Astrocyte (in vitro differentiated cells and primary cell): ENCODE measurements at regions not wholly inside any gene's neighbourhood (a gene's known extent, or its start where the extent isn't known, plus 50 kb on each side); places are given as distances from the start of the nearest gene placed in this dataset.

Experiments used
- DNase-seq: peaks from one replicate; pipeline ENCODE4 v3.0.0-alpha.2; 2010; ENCODE audit warnings: low read depth
- FAIRE-seq: peaks from 2 replicates; lab custom pipeline; 2011; peaks lifted over from hg19 to GRCh38; lab: Jason Lieb, UNC
- H2AFZ ChIP-seq: 2 replicates; pipeline ENCODE4 v1.6.0; 2012; ENCODE audit warnings: low read depth, low read length, inconsistent platforms
- H3K27ac ChIP-seq: 2 replicates; pipeline ENCODE4 v1.5.1; 2011; ENCODE audit warnings: low read depth, low read length, inconsistent platforms
- H3K27me3 ChIP-seq: 2 replicates; pipeline ENCODE4 v1.6.0; 2011; ENCODE audit warnings: low read length, inconsistent platforms; ENCODE audit not compliant: insufficient read depth
- H3K36me3 ChIP-seq: 2 replicates; pipeline ENCODE4 v1.5.1; 2011; ENCODE audit warnings: low read length, inconsistent platforms; ENCODE audit not compliant: insufficient read depth
- H3K4me1 ChIP-seq: 2 replicates; pipeline ENCODE4 v1.5.1; 2011; ENCODE audit warnings: low read length, inconsistent platforms; ENCODE audit not compliant: insufficient read depth
- H3K4me2 ChIP-seq: 2 replicates; pipeline ENCODE4 v1.6.0; 2012; ENCODE audit warnings: low read length, inconsistent platforms
- H3K4me3 ChIP-seq: 2 replicates; pipeline ENCODE4 v1.5.1; 2011; ENCODE audit warnings: low read depth, mild to moderate bottlenecking, low read length, inconsistent platforms; ENCODE audit not compliant: insufficient read depth
- H3K79me2 ChIP-seq: 2 replicates; pipeline ENCODE4 v1.6.0; 2012; ENCODE audit warnings: mild to moderate bottlenecking, low read length, inconsistent platforms; ENCODE audit not compliant: insufficient read depth
- H3K9ac ChIP-seq: 2 replicates; pipeline ENCODE4 v1.6.0; 2012; ENCODE audit warnings: mild to moderate bottlenecking, low read length, inconsistent platforms
- H3K9me3 ChIP-seq: 2 replicates; pipeline ENCODE4 v1.5.1; 2012; ENCODE audit warnings: low read depth, mild to moderate bottlenecking, low read length, inconsistent platforms; ENCODE audit not compliant: insufficient read depth
- H4K20me1 ChIP-seq: 2 replicates; pipeline ENCODE4 v1.6.0; 2012; ENCODE audit warnings: low read length, inconsistent platforms; ENCODE audit not compliant: insufficient read depth
- H3K27ac Mint-ChIP-seq: one replicate; pipeline ENCODE4 v1.8.0; 2021; ENCODE audit warnings: mild to moderate bottlenecking, mixed read lengths; ENCODE audit not compliant: unreplicated experiment
- H3K27me3 Mint-ChIP-seq: one replicate; pipeline ENCODE4 v1.8.0; 2021; ENCODE audit warnings: low read depth, mixed read lengths; ENCODE audit not compliant: unreplicated experiment
- H3K36me3 Mint-ChIP-seq: one replicate; pipeline ENCODE4 v1.8.0; 2021; ENCODE audit warnings: low read depth, mixed read lengths; ENCODE audit not compliant: unreplicated experiment
- H3K4me1 Mint-ChIP-seq: one replicate; pipeline ENCODE4 v1.8.0; 2021; ENCODE audit warnings: low read depth, mixed read lengths; ENCODE audit not compliant: unreplicated experiment
- H3K4me3 Mint-ChIP-seq: one replicate; pipeline ENCODE4 v1.8.0; 2021; ENCODE audit warnings: mild to moderate bottlenecking, moderate library complexity, mixed read lengths; ENCODE audit not compliant: unreplicated experiment
- H3K9me3 Mint-ChIP-seq: one replicate; pipeline ENCODE4 v1.8.0; 2021; ENCODE audit warnings: mild to moderate bottlenecking, mixed read lengths; ENCODE audit not compliant: unreplicated experiment
- CTCF ChIP-seq: IDR thresholded peaks from 2 replicates; pipeline ENCODE4 v1.5.1; 2011; ENCODE audit warnings: low read depth, mild to moderate bottlenecking, inconsistent platforms, low read length, moderate library complexity; ENCODE audit not compliant: insufficient read depth
- EZH2 ChIP-seq: IDR thresholded peaks from 2 replicates; pipeline ENCODE4 v1.6.1; 2012; ENCODE audit warnings: mild to moderate bottlenecking, low read length, inconsistent platforms; ENCODE audit not compliant: insufficient read depth

- H3K9ac ChIP-seq: no peak overlapping the region
- no peak for FAIRE-seq
These were observed 1147.6 kb upstream of the PCDH10 start for GRCh38 chr4:132001542-132001941.

GRCh38 chr4:132003593-132003992 is 1145.5 kb upstream of the PCDH10 start:
- H3K4me3 Mint-ChIP-seq: no peak overlapping the region
- no peak for DNase-seq
- H3K9me3 Mint-ChIP-seq: no peaks in the 10 kb centered on the region
- H3K27ac Mint-ChIP-seq: no peak overlapping the region
- no peaks in the 10 kb centered on the region for H3K9me3 ChIP-seq
- H3K4me1 Mint-ChIP-seq: no peaks in the 10 kb centered on the region
- no peaks in the 10 kb centered on the region for H3K27me3 ChIP-seq
- H3K27ac ChIP-seq: no peak overlapping the region
- TF ChIP-seq EZH2 (no peak), CTCF (no peak)
- H3K79me2 ChIP-seq: no peaks in the 10 kb centered on the region
- H3K4me1 ChIP-seq: no peaks in the 10 kb centered on the region
- no peaks in the 10 kb centered on the region for H4K20me1 ChIP-seq
- no peak overlapping the region for H3K4me3 ChIP-seq
- no peaks in the 10 kb centered on the region for H3K36me3 ChIP-seq
- no peak overlapping the region for H3K4me2 ChIP-seq
- no peak overlapping the region for H3K9ac ChIP-seq
- H3K27me3 Mint-ChIP-seq: no peaks in the 10 kb centered on the region
- no peak for FAIRE-seq
- H3K36me3 Mint-ChIP-seq: no peaks in the 10 kb centered on the region
- H2AFZ ChIP-seq: no peak overlapping the region

More at GRCh38 chr4:132001542-132001941, 1147.6 kb upstream of the PCDH10 start:
- no peaks in the 10 kb centered on the region for H3K36me3 Mint-ChIP-seq
- no peak overlapping the region for H2AFZ ChIP-seq
- no peak overlapping the region for H3K4me3 Mint-ChIP-seq
- no peaks in the 10 kb centered on the region for H3K27me3 Mint-ChIP-seq
- no peak overlapping the region for H3K27ac ChIP-seq
- DNase-seq: peak; percentile 64
- TF ChIP-seq CTCF: no peak
- no peak for TF ChIP-seq EZH2
- H3K27me3 ChIP-seq: no peaks in the 10 kb centered on the region
- no peaks in the 10 kb centered on the region for H4K20me1 ChIP-seq
- peak overlapping the region; percentile 63 for H3K27ac Mint-ChIP-seq
- H3K4me3 ChIP-seq: no peak overlapping the region
- no peaks in the 10 kb centered on the region for H3K36me3 ChIP-seq
- H3K9me3 ChIP-seq: no peaks in the 10 kb centered on the region
- no peaks in the 10 kb centered on the region for H3K9me3 Mint-ChIP-seq
- H3K4me1 ChIP-seq: no peaks in the 10 kb centered on the region
- no peaks in the 10 kb centered on the region for H3K79me2 ChIP-seq
- H3K4me1 Mint-ChIP-seq: no peaks in the 10 kb centered on the region
- H3K4me2 ChIP-seq: no peak overlapping the region

DNA sequence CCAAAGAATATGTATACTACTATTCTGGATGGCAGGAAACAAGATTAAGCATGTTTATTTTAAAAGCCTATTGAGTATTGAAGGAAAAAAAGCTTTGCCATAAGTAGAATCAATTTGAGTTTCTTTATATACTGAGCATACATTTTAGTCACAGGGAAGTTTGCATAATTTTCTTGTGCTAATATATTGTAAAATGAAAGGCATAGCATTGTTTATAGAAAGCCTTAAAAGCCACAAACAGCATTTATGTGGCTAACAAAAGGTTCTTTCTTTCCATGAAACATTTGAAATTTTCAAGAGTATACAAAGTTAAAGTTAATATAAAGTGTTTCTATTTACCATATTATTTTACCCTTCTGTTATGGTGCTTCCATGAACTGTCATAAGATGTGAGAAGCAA is 1133.8 kb upstream of the PCDH10 start:
- DNase-seq: no peak
- TF ChIP-seq EZH2 (no peak), CTCF (no peak)
- H3K27me3 Mint-ChIP-seq: no peaks in the 10 kb centered on the region
- no peak overlapping the region for H3K4me2 ChIP-seq
- no peaks in the 10 kb centered on the region for H3K9me3 Mint-ChIP-seq
- H2AFZ ChIP-seq: no peak overlapping the region
- H3K27ac Mint-ChIP-seq: no peak overlapping the region
- H3K4me1 Mint-ChIP-seq: no peaks in the 10 kb centered on the region
- no peak overlapping the region for H3K9ac ChIP-seq
- H3K79me2 ChIP-seq: no peaks in the 10 kb centered on the region
- H3K27me3 ChIP-seq: no peaks in the 10 kb centered on the region
- H3K4me3 Mint-ChIP-seq: no peak overlapping the region
- no peaks in the 10 kb centered on the region for H3K36me3 ChIP-seq
- no peak overlapping the region for H3K4me3 ChIP-seq
- no peaks in the 10 kb centered on the region for H4K20me1 ChIP-seq
- no peaks in the 10 kb centered on the region for H3K9me3 ChIP-seq
- H3K4me1 ChIP-seq: no peaks in the 10 kb centered on the region
- no peak overlapping the region for H3K27ac ChIP-seq
- H3K36me3 Mint-ChIP-seq: no peaks in the 10 kb centered on the region
- FAIRE-seq: no peak
